ENCODE measurements at regions not wholly inside any gene's neighbourhood (a gene's known extent, or its start where the extent isn't known, plus 50 kb on each side); places are given as distances from the start of the nearest gene placed in this dataset.

- H3K9me3 ChIP-seq (ENCODE audit: control insufficient read depth, insufficient read depth, low read depth, low read length) = no peaks in the 10 kb centered on the region
- TF ChIP-seq, protein P1, sequence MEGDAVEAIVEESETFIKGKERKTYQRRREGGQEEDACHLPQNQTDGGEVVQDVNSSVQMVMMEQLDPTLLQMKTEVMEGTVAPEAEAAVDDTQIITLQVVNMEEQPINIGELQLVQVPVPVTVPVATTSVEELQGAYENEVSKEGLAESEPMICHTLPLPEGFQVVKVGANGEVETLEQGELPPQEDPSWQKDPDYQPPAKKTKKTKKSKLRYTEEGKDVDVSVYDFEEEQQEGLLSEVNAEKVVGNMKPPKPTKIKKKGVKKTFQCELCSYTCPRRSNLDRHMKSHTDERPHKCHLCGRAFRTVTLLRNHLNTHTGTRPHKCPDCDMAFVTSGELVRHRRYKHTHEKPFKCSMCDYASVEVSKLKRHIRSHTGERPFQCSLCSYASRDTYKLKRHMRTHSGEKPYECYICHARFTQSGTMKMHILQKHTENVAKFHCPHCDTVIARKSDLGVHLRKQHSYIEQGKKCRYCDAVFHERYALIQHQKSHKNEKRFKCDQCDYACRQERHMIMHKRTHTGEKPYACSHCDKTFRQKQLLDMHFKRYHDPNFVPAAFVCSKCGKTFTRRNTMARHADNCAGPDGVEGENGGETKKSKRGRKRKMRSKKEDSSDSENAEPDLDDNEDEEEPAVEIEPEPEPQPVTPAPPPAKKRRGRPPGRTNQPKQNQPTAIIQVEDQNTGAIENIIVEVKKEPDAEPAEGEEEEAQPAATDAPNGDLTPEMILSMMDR (conservative IDR thresholded peaks at IDR 0.05 in 1 of 2, IDR thresholded peaks at IDR 0.05 in 1 of 2; ENCODE audit: low read depth in 1 of 2, low read length in 2 of 2) = no peak
- TF ChIP-seq EZH2 (IDR thresholded peaks at IDR 0.05; ENCODE audit: low read length, missing control alignments) = no peak
- H3K4me2 ChIP-seq (ENCODE audit: extremely low read depth, insufficient read depth, low read length) = no peak overlapping the region
- no peak overlapping the region for H3K9ac ChIP-seq (ENCODE audit: insufficient read depth, low read length)
- no peaks in the 10 kb centered on the region for H3K4me1 ChIP-seq (ENCODE audit: control insufficient read depth, extremely low read depth, insufficient read depth, low read length)
- no peaks in the 10 kb centered on the region for H3K36me3 ChIP-seq (ENCODE audit: control insufficient read depth, insufficient read depth, low read length)
- H3K4me3 ChIP-seq (replicated peaks in 1 of 4; ENCODE audit: control extremely low read depth in 1 of 4, insufficient read depth in 1 of 4, low read depth in 3 of 4, low read length in 4 of 4) = no peak overlapping the region
- no peaks in the 10 kb centered on the region for H3K79me2 ChIP-seq (ENCODE audit: control insufficient read depth, insufficient read depth, low read length)
- no peak overlapping the region for H3K27ac ChIP-seq (ENCODE audit: insufficient read depth, low read length)
- H2AFZ ChIP-seq (ENCODE audit: low read length) = no peak overlapping the region
- DNase-seq (ENCODE audit: low read depth in 2 of 2) = no peak
- H4K20me1 ChIP-seq (ENCODE audit: control insufficient read depth, extremely low read depth, insufficient read depth, low read length) = no peaks in the 10 kb centered on the region
- H3K27me3 ChIP-seq (ENCODE audit: control insufficient read depth, insufficient read depth, low read length) = peaks cover 14% of the 10 kb centered on the region
These were observed 117.2 kb upstream of the BMAL1 start for GRCh38 chr11:13160346-13160745.

DNA sequence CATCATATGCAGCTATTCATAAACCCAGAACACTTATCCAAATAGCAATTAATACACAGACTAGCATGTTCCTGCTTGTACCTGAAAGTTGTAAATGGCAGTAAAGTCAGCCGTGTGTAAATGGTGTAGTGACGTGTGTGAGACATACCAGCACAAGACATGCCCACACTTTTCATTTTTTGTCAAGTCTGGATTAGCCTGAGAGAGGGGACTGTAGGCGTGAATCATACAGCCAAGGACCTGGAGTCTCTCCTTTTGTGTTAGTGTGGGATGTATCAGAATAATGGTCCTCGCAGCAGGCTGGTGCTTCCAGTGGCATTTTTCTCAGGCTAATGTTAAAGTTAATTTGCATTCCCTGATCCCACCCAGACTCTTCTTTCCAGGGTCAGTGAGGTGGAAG is 116.8 kb upstream of the BMAL1 start:
- Histone ChIP-seq H3K27me3 (ENCODE audit: control insufficient read depth, insufficient read depth, low read length) (peaks cover 14% of the 10 kb centered on the region), H2AFZ (ENCODE audit: low read length) (no peak overlapping the region), H3K4me2 (ENCODE audit: extremely low read depth, insufficient read depth, low read length) (no peak overlapping the region), H3K9me3 (ENCODE audit: control insufficient read depth, insufficient read depth, low read depth, low read length) (no peaks in the 10 kb centered on the region), H3K4me3 (replicated peaks in 1 of 4; ENCODE audit: control extremely low read depth in 1 of 4, insufficient read depth in 1 of 4, low read depth in 3 of 4, low read length in 4 of 4) (no peak overlapping the region), H3K79me2 (ENCODE audit: control insufficient read depth, insufficient read depth, low read length) (no peaks in the 10 kb centered on the region), H4K20me1 (ENCODE audit: control insufficient read depth, extremely low read depth, insufficient read depth, low read length) (no peaks in the 10 kb centered on the region), H3K4me1 (ENCODE audit: control insufficient read depth, extremely low read depth, insufficient read depth, low read length) (no peaks in the 10 kb centered on the region), H3K27ac (ENCODE audit: insufficient read depth, low read length) (no peak overlapping the region), H3K9ac (ENCODE audit: insufficient read depth, low read length) (no peak overlapping the region), H3K36me3 (ENCODE audit: control insufficient read depth, insufficient read depth, low read length) (no peaks in the 10 kb centered on the region)
- no peak for DNase-seq (ENCODE audit: low read depth in 2 of 2)
- no peak for TF ChIP-seq EZH2 (IDR thresholded peaks at IDR 0.05; ENCODE audit: low read length, missing control alignments)
- TF ChIP-seq, protein P1 (conservative IDR thresholded peaks at IDR 0.05 in 1 of 2, IDR thresholded peaks at IDR 0.05 in 1 of 2; ENCODE audit: low read depth in 1 of 2, low read length in 2 of 2) = no peak

DNA sequence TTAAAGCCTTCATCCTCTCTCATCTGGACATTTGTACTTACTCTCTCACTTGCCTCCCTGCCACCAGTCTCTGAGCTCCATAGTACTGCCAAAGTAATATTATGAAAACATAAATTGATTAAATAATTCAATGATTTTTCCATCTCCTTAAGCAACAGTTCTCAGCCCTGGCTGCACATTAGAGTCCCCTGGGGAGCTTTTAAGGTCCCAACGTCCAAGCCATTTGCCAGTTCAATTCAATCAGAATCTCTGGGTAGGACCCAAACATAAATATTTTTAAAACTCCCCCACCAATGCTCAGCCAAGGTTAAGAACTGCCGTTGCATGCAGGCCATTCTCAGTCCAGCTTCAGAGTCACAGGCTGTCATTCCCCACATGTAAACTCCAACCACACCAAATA is 114.4 kb upstream of the BMAL1 start:
- Histone ChIP-seq H3K9ac (ENCODE audit: insufficient read depth, low read length) (no peak overlapping the region), H3K27ac (ENCODE audit: insufficient read depth, low read length) (no peak overlapping the region), H3K27me3 (ENCODE audit: control insufficient read depth, insufficient read depth, low read length) (peaks cover 14% of the 10 kb centered on the region), H3K4me1 (ENCODE audit: control insufficient read depth, extremely low read depth, insufficient read depth, low read length) (no peaks in the 10 kb centered on the region), H4K20me1 (ENCODE audit: control insufficient read depth, extremely low read depth, insufficient read depth, low read length) (no peaks in the 10 kb centered on the region), H3K4me2 (ENCODE audit: extremely low read depth, insufficient read depth, low read length) (no peak overlapping the region), H3K79me2 (ENCODE audit: control insufficient read depth, insufficient read depth, low read length) (no peaks in the 10 kb centered on the region), H2AFZ (ENCODE audit: low read length) (no peak overlapping the region), H3K36me3 (ENCODE audit: control insufficient read depth, insufficient read depth, low read length) (no peaks in the 10 kb centered on the region), H3K9me3 (ENCODE audit: control insufficient read depth, insufficient read depth, low read depth, low read length) (no peaks in the 10 kb centered on the region), H3K4me3 (replicated peaks in 1 of 4; ENCODE audit: control extremely low read depth in 1 of 4, insufficient read depth in 1 of 4, low read depth in 3 of 4, low read length in 4 of 4) (no peak overlapping the region)
- TF ChIP-seq, protein P1 (conservative IDR thresholded peaks at IDR 0.05 in 1 of 2, IDR thresholded peaks at IDR 0.05 in 1 of 2; ENCODE audit: low read depth in 1 of 2, low read length in 2 of 2) = no peak
- TF ChIP-seq EZH2 (IDR thresholded peaks at IDR 0.05; ENCODE audit: low read length, missing control alignments) = no peak
- no peak for DNase-seq (ENCODE audit: low read depth in 2 of 2)

Data from fibroblast of lung (primary cell).